ENCODE measurements at regions not wholly inside any gene's neighbourhood (a gene's known extent, or its start where the extent isn't known, plus 50 kb on each side); places are given as distances from the start of the nearest gene placed in this dataset.

GRCh38 chr5:51230336-51230735 lies 152.9 kb upstream of the ISL1 start:
- TF ChIP-seq CTCF (IDR thresholded peaks at IDR 0.05; ENCODE audit: insufficient read depth, low read length, poor library complexity, severe bottlenecking), result no peak
- TF ChIP-seq EZH2phosphoT487 (conservative IDR thresholded peaks at IDR 0.05; ENCODE audit: low read length), result no peak
